Chondrocyte (in vitro differentiated cells): ENCODE measurements at regions not wholly inside any gene's neighbourhood (a gene's known extent, or its start where the extent isn't known, plus 50 kb on each side); places are given as distances from the start of the nearest gene placed in this dataset.

Experiments used
- DNase-seq: peaks from one replicate; pipeline ENCODE4 v3.0.0; 2021; ENCODE audit warnings: mixed read lengths, low spot score
- H3K27ac Mint-ChIP-seq: one replicate; pipeline ENCODE4 v1.8.0; 2021; ENCODE audit warnings: mild to moderate bottlenecking, moderate library complexity, mixed read lengths; ENCODE audit not compliant: unreplicated experiment
- H3K27me3 Mint-ChIP-seq: 2 replicates; pipeline ENCODE4 v1.8.0; 2021; ENCODE audit warnings: low read depth, mixed read lengths
- H3K36me3 Mint-ChIP-seq: 2 replicates; pipeline ENCODE4 v1.8.0; 2021; ENCODE audit warnings: low read depth, mixed read lengths
- H3K4me1 Mint-ChIP-seq: 2 replicates; pipeline ENCODE4 v1.8.0; 2021; ENCODE audit warnings: low read depth, mild to moderate bottlenecking, mixed read lengths
- H3K4me3 Mint-ChIP-seq: one replicate; pipeline ENCODE4 v1.8.0; 2021; ENCODE audit warnings: mild to moderate bottlenecking, moderate library complexity, mixed read lengths; ENCODE audit not compliant: unreplicated experiment
- H3K9me3 Mint-ChIP-seq: 2 replicates; pipeline ENCODE4 v1.8.0; 2021; ENCODE audit warnings: low read depth, mixed read lengths
- TF ChIP-seq, protein P1 (sequence below): fragments of 200-600 bp; sonication (generic); IDR thresholded peaks from 2 replicates; pipeline ENCODE4 v1.5.0; 2021; ENCODE audit warnings: antibody characterized with exemption, mild to moderate bottlenecking, moderate library complexity

DNA sequence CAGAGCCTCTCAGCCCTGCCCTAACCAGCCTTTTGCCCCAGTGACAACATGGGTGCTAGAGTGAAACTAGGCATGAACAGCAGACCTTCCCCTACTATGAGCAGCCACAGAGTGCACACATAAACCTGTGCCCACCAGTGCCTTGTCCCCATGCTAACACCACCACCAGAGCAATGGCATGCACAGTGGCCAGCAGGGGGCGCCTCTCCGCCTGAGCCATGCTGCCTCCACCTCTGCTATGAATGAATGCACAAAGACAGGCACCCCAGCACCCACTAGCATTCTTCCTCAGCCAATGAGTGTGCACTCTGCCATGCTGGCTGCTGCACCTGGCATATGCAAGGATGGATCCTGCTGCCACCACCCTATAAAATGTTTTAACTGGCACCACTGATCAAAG, 286.9 kb upstream of the FGF16 start:
- no peaks in the 10 kb centered on the region for H3K27me3 Mint-ChIP-seq
- DNase-seq = no peak
- no peaks in the 10 kb centered on the region for H3K4me1 Mint-ChIP-seq
- H3K4me3 Mint-ChIP-seq = no peak overlapping the region
- no peaks in the 10 kb centered on the region for H3K36me3 Mint-ChIP-seq
- peaks cover 58% of the 10 kb centered on the region for H3K9me3 Mint-ChIP-seq
- TF ChIP-seq, protein P1, sequence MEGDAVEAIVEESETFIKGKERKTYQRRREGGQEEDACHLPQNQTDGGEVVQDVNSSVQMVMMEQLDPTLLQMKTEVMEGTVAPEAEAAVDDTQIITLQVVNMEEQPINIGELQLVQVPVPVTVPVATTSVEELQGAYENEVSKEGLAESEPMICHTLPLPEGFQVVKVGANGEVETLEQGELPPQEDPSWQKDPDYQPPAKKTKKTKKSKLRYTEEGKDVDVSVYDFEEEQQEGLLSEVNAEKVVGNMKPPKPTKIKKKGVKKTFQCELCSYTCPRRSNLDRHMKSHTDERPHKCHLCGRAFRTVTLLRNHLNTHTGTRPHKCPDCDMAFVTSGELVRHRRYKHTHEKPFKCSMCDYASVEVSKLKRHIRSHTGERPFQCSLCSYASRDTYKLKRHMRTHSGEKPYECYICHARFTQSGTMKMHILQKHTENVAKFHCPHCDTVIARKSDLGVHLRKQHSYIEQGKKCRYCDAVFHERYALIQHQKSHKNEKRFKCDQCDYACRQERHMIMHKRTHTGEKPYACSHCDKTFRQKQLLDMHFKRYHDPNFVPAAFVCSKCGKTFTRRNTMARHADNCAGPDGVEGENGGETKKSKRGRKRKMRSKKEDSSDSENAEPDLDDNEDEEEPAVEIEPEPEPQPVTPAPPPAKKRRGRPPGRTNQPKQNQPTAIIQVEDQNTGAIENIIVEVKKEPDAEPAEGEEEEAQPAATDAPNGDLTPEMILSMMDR = peak; percentile 20
- H3K27ac Mint-ChIP-seq = no peak overlapping the region

DNA sequence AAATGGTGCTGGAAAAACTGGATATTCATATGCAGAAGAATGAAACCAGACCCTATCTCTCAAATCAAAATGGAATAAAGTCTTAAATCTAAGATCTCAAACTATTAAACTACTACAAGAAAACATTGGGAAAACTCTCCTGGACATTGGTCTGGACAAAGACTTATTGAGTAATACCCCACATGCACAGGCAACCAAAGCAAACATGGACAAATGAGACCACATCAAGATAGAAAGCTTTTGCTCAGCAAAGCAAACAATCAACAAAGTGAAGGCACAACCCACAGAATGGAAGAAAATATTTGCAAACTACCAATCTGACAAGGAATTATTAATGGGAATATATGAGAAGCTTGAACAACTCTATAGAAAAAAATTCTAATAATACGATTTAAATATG, 284.4 kb upstream of the FGF16 start:
- Mint-ChIP-seq H3K4me1 (no peaks in the 10 kb centered on the region), H3K36me3 (no peaks in the 10 kb centered on the region), H3K27me3 (no peaks in the 10 kb centered on the region), H3K27ac (no peak overlapping the region), H3K4me3 (no peak overlapping the region), H3K9me3 (peaks cover 54% of the 10 kb centered on the region)
- TF ChIP-seq, protein P1 = no peak
- no peak for DNase-seq

DNA sequence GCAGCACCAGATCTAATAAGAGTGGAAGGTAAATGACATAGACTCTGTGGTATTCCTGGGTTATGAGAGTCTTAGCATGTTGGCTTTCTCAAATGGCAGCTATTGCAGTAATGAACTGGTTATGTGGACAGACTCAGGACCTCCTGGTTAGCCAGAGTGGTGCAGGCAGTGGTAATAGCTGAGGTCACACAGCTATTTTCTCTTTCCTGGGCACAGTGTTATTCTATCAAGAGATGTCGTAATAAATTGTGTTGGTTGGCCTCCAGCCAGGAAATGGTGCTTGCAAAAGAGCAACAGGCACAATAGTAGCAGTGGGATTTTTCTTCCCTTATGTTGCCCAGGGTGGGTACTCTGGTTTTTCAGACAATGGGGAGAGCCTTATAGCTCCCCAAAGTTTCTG, 279.2 kb upstream of the FGF16 start:
- H3K4me1 Mint-ChIP-seq = no peaks in the 10 kb centered on the region
- TF ChIP-seq, protein P1 = no peak
- H3K36me3 Mint-ChIP-seq = no peaks in the 10 kb centered on the region
- H3K27ac Mint-ChIP-seq = no peak overlapping the region
- H3K4me3 Mint-ChIP-seq = no peak overlapping the region
- DNase-seq = no peak
- H3K27me3 Mint-ChIP-seq = no peaks in the 10 kb centered on the region
- peaks cover 44% of the 10 kb centered on the region for H3K9me3 Mint-ChIP-seq

DNA sequence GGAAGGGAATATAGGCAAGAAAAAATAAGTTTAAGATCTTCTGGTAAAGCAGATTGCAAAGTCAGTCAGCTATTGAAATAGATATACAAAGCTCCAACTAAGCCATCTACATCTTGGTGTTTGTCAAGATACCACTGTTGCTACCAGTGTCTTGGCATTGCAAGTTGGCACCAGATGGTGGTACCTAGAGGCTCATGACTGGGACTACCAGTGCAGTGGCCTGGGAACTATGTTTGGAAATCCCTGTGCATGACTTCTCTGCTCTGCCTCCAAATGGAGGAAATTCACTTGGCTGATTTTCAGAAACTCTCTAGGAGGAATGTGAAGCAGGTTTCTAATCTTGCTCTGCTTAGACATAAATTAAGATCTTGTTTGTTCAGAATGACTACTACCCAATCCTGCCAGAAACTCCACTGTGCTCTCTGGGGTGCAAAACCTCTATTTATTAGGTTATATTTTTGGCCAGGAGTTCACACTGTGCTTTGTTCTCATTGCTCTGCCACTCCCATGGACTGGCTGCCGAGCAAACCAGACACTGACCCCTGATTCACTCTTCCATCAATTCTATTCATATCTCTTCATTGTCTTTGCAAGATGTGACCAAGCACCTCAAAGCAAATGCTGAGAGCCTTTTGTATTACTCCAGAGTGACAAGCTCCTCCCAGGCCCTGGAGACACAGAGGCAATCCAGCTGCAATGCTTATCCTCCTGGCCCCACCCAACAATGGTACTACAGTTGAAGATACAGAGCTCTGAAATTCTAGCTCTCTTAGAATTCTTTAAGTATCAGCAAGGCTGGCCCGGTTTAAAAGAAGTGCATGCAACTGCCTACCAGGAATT, 272.3 kb upstream of the FGF16 start:
- Mint-ChIP-seq H3K4me1 (no peaks in the 10 kb centered on the region), H3K9me3 (peaks cover 39% of the 10 kb centered on the region), H3K36me3 (no peaks in the 10 kb centered on the region), H3K27ac (no peak overlapping the region), H3K27me3 (no peaks in the 10 kb centered on the region), H3K4me3 (no peak overlapping the region)
- TF ChIP-seq, protein P1 = no peak
- no peak for DNase-seq

DNA sequence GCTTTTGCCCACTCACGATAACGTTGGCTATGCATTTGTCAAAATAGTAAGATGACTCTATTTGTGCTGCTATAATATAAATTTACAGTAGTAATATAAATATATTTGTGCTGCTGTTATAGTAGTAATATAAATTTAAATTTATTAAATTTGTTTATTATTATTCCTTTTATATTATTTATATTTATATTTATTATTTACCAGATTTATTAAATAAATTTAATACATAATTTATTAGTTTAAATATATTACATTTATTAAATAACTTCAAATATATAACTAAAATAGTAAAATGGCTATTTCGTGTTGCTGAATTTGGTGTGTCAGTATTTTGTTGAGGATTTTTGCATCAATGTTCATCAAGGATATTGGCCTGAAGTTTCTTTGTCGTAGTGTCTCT, 246.5 kb upstream of the FGF16 start:
- Mint-ChIP-seq H3K36me3 (peaks cover 2% of the 10 kb centered on the region), H3K4me1 (no peaks in the 10 kb centered on the region), H3K4me3 (no peak overlapping the region), H3K9me3 (peaks cover 41% of the 10 kb centered on the region), H3K27ac (no peak overlapping the region), H3K27me3 (no peaks in the 10 kb centered on the region)
- TF ChIP-seq, protein P1 = no peak
- DNase-seq = no peak
